ENCODE measurements at regions not wholly inside any gene's neighbourhood (a gene's known extent, or its start where the extent isn't known, plus 50 kb on each side); places are given as distances from the start of the nearest gene placed in this dataset.
A peak's percentile ranks its signal among the peaks of the same experiment; 100 is the strongest.

GRCh38 chr20:39631557-39631956 lies 669.4 kb downstream of the DHX35 start:
- Histone ChIP-seq H3K36me3 (no peaks in the 10 kb centered on the region), H3K27me3 (no peaks in the 10 kb centered on the region), H3K4me1 (no peaks in the 10 kb centered on the region), H3K27ac (no peak overlapping the region), H3K9me3 (peaks cover 0 to 3% (median 0%) of the 10 kb centered on the region in 4 donors), H3K4me3 (no peak overlapping the region)
- intact Hi-C loops (cut with DNase I), result no loop called here
- TF ChIP-seq EP300 (IDR thresholded peaks at IDR 0.05) (no peak), POLR2A (IDR thresholded peaks at IDR 0.05) (no peak), CTCF (IDR thresholded peaks at IDR 0.05) (no peak), POLR2AphosphoS5 (IDR thresholded peaks at IDR 0.05) (no peak)
- no peak for DNase-seq

GRCh38 chr20:39630215-39630908 lies 668.2 kb downstream of the DHX35 start:
- intact Hi-C loops (cut with DNase I), result no loop called here
- Histone ChIP-seq H3K4me1 (no peaks in the 10 kb centered on the region), H3K36me3 (no peaks in the 10 kb centered on the region), H3K27ac (no peak overlapping the region), H3K9me3 (peaks cover 0 to 3% (median 0%) of the 10 kb centered on the region in 4 donors), H3K27me3 (no peaks in the 10 kb centered on the region), H3K4me3 (no peak overlapping the region)
- no peak for TF ChIP-seq POLR2A (IDR thresholded peaks at IDR 0.05)
- TF ChIP-seq EP300 (IDR thresholded peaks at IDR 0.05), result no peak
- TF ChIP-seq CTCF (IDR thresholded peaks at IDR 0.05), result no peak
- no peak for TF ChIP-seq POLR2AphosphoS5 (IDR thresholded peaks at IDR 0.05)
- no peak for DNase-seq
- 92 to 94% methylated on average over 4 of the region's 4 CpGs for WGBS, 2 donors

- TF ChIP-seq POLR2AphosphoS5 (IDR thresholded peaks at IDR 0.05) (no peak), EP300 (IDR thresholded peaks at IDR 0.05) (no peak), POLR2A (IDR thresholded peaks at IDR 0.05) (no peak), CTCF (IDR thresholded peaks at IDR 0.05) (no peak)
- H3K9me3 ChIP-seq, result peaks cover 0 to 3% (median 0%) of the 10 kb centered on the region in 4 donors
- intact Hi-C loops (cut with DNase I), result no loop called here
- no peak for DNase-seq
- 88 to 89% methylated on average over 1 of the region's 1 CpG for WGBS, 2 donors
- H3K4me1 ChIP-seq, result peaks cover 0 to 12% (median 7%) of the 10 kb centered on the region in 4 donors
- H3K36me3 ChIP-seq, result no peaks in the 10 kb centered on the region
- no peak overlapping the region for H3K4me3 ChIP-seq
- no peaks in the 10 kb centered on the region for H3K27me3 ChIP-seq
- no peak overlapping the region for H3K27ac ChIP-seq
Measured at GRCh38 chr20:39627765-39628164, 665.6 kb downstream of the DHX35 start.

GRCh38 chr20:39624316-39624715 lies 662.2 kb downstream of the DHX35 start:
- 64% methylated on average over 1 of the region's 1 CpG for WGBS, 2 donors
- Histone ChIP-seq H3K9me3 (peaks cover 0 to 3% (median 0%) of the 10 kb centered on the region in 4 donors), H3K36me3 (no peaks in the 10 kb centered on the region), H3K4me1 (peaks cover 0 to 12% (median 7%) of the 10 kb centered on the region in 4 donors), H3K27ac (peak overlapping the region in 1 of 4 donors; percentile 38), H3K27me3 (no peaks in the 10 kb centered on the region), H3K4me3 (no peak overlapping the region)
- TF ChIP-seq POLR2A (IDR thresholded peaks at IDR 0.05) (no peak), EP300 (IDR thresholded peaks at IDR 0.05) (peak in 1 of 4 donors; percentile 13), POLR2AphosphoS5 (IDR thresholded peaks at IDR 0.05) (peak in 2 of 4 donors; percentile 68 to 76)
- DNase-seq, result no peak
- intact Hi-C loops (cut with DNase I), result no loop called here

- Histone ChIP-seq H3K36me3 (no peaks in the 10 kb centered on the region), H3K27ac (peak overlapping the region in 1 of 4 donors; percentile 38), H3K27me3 (no peaks in the 10 kb centered on the region), H3K9me3 (peaks cover 0 to 3% (median 0%) of the 10 kb centered on the region in 4 donors), H3K4me3 (no peak overlapping the region), H3K4me1 (peaks cover 0 to 12% (median 7%) of the 10 kb centered on the region in 4 donors)
- no peak for TF ChIP-seq POLR2A (IDR thresholded peaks at IDR 0.05)
- TF ChIP-seq POLR2AphosphoS5 (IDR thresholded peaks at IDR 0.05), result peak in 1 of 4 donors; percentile 22
- intact Hi-C loops (cut with DNase I), result no loop called here
- DNase-seq, result no peak
- WGBS, 2 donors, result 49 to 59% methylated on average over 2 of the region's 2 CpGs
Measured at GRCh38 chr20:39623584-39624234, 661.6 kb downstream of the DHX35 start.

Measured in sigmoid colon (tissue), 6 donors.